H9 (cell line): ENCODE measurements at regions not wholly inside any gene's neighbourhood (a gene's known extent, or its start where the extent isn't known, plus 50 kb on each side); places are given as distances from the start of the nearest gene placed in this dataset.
A peak's percentile ranks its signal among the peaks of the same experiment; 100 is the strongest.

Experiments used
- DNase-seq: peaks from one replicate; pipeline ENCODE4 v3.0.0-alpha.2; 2017
- H2AFZ ChIP-seq: one replicate; pipeline ENCODE4 v1.6.1; 2013; ENCODE audit warnings: mild to moderate bottlenecking, low read length, control low read depth, moderate library complexity
- H2AK5ac ChIP-seq: 2 replicates; pipeline ENCODE4 v1.6.1; 2013; ENCODE audit warnings: low read length, control low read depth, mixed read lengths; ENCODE audit not compliant: insufficient read length
- H2BK120ac ChIP-seq: one replicate; pipeline ENCODE4 v1.6.1; 2013; ENCODE audit warnings: low read depth, mild to moderate bottlenecking, low read length, control low read depth, inconsistent platforms; ENCODE audit not compliant: poor library complexity, severe bottlenecking
- H2BK12ac ChIP-seq: 2 replicates; pipeline ENCODE4 v1.6.1; 2013; ENCODE audit warnings: low read length, control low read depth, mixed read lengths, low read depth; ENCODE audit not compliant: insufficient read length
- H2BK15ac ChIP-seq: 2 replicates; pipeline ENCODE4 v1.6.1; 2013; ENCODE audit warnings: low read depth, low read length, control low read depth
- H2BK20ac ChIP-seq: one replicate; pipeline ENCODE4 v1.6.1; 2013; ENCODE audit warnings: low read depth, mild to moderate bottlenecking, low read length, control low read depth, inconsistent platforms; ENCODE audit not compliant: poor library complexity, severe bottlenecking
- H2BK5ac ChIP-seq: 2 replicates; pipeline ENCODE4 v1.6.1; 2013; ENCODE audit warnings: low read length, control low read depth, mixed read lengths; ENCODE audit not compliant: insufficient read length
- H3K14ac ChIP-seq: 2 replicates; pipeline ENCODE4 v1.6.1; 2013; ENCODE audit warnings: low read length, control low read depth; ENCODE audit not compliant: insufficient read depth
- H3K18ac ChIP-seq: 2 replicates; pipeline ENCODE4 v1.6.1; 2013; ENCODE audit warnings: low read depth, mild to moderate bottlenecking, mixed read lengths, low read length, control low read depth; ENCODE audit not compliant: insufficient read length
- H3K23ac ChIP-seq: 2 replicates; pipeline ENCODE4 v1.6.1; 2013; ENCODE audit warnings: low read length, control low read depth, mixed read lengths, low read depth; ENCODE audit not compliant: insufficient read length
- H3K23me2 ChIP-seq: 2 replicates; pipeline ENCODE4 v1.6.1; 2013; ENCODE audit warnings: low read depth, mild to moderate bottlenecking, mixed read lengths, low read length, control low read depth; ENCODE audit not compliant: insufficient read length, poor library complexity, severe bottlenecking
- H3K27ac ChIP-seq: 2 replicates; pipeline ENCODE4 v1.5.1; 2013; ENCODE audit warnings: low read length, control low read depth, mixed read lengths, low read depth; ENCODE audit not compliant: insufficient read length
- H3K27me3 ChIP-seq: 2 replicates; pipeline ENCODE4 v1.6.1; 2013; ENCODE audit warnings: low read length, control low read depth, inconsistent platforms; ENCODE audit not compliant: insufficient read depth
- H3K4ac ChIP-seq: 2 replicates; pipeline ENCODE4 v1.6.1; 2013; ENCODE audit warnings: low read depth, mild to moderate bottlenecking, control low read depth, inconsistent platforms, low read length, moderate library complexity
- H3K4me1 ChIP-seq: 2 replicates; pipeline ENCODE4 v1.6.1; 2013; ENCODE audit warnings: low read length, control low read depth, inconsistent platforms; ENCODE audit not compliant: insufficient read depth
- H3K4me2 ChIP-seq: 2 replicates; pipeline ENCODE4 v1.6.1; 2013; ENCODE audit warnings: low read length, control low read depth, mixed read lengths; ENCODE audit not compliant: insufficient read length, insufficient read depth
- H3K56ac ChIP-seq: 2 replicates; pipeline ENCODE4 v1.6.1; 2013; ENCODE audit warnings: low read depth, mild to moderate bottlenecking, mixed read lengths, low read length, control low read depth; ENCODE audit not compliant: insufficient read length
- H3K79me1 ChIP-seq: 2 replicates; pipeline ENCODE4 v1.6.1; 2013; ENCODE audit warnings: low read depth, mild to moderate bottlenecking, moderate library complexity, low read length, control low read depth, inconsistent platforms; ENCODE audit not compliant: insufficient read depth, poor library complexity, severe bottlenecking
- H3K79me2 ChIP-seq: 2 replicates; pipeline ENCODE4 v1.6.1; 2013; ENCODE audit warnings: low read length, control low read depth, inconsistent platforms; ENCODE audit not compliant: insufficient read depth
- H3K9ac ChIP-seq: 2 replicates; pipeline ENCODE4 v1.6.1; 2013; ENCODE audit warnings: low read length, control low read depth, mixed read lengths; ENCODE audit not compliant: insufficient read length; ENCODE audit errors: extremely low read depth
- H3K9me3 ChIP-seq: one replicate; pipeline ENCODE4 v1.6.1; 2013; ENCODE audit warnings: low read depth, low read length, inconsistent platforms; ENCODE audit not compliant: control insufficient read depth
- H3T11ph ChIP-seq: one replicate; pipeline ENCODE4 v1.6.1; 2013; ENCODE audit warnings: mild to moderate bottlenecking, low read length, control low read depth, inconsistent platforms
- H4K20me1 ChIP-seq: one replicate; pipeline ENCODE4 v1.6.1; 2013; ENCODE audit not compliant: control insufficient read depth, insufficient read length, insufficient read depth
- H4K5ac ChIP-seq: 2 replicates; pipeline ENCODE4 v1.6.1; 2013; ENCODE audit warnings: low read depth, mild to moderate bottlenecking, mixed read lengths, low read length, control low read depth; ENCODE audit not compliant: insufficient read length
- H4K8ac ChIP-seq: replicated peaks from 2 replicates; pipeline ENCODE4 v1.6.1; 2013; ENCODE audit warnings: low read length, control low read depth, mixed read lengths, low read depth; ENCODE audit not compliant: insufficient read length
- H4K91ac ChIP-seq: 2 replicates; pipeline ENCODE4 v1.6.1; 2013; ENCODE audit warnings: low read depth, mild to moderate bottlenecking, moderate library complexity, mixed read lengths, low read length, control low read depth; ENCODE audit not compliant: insufficient read length
- H3K27ac Mint-ChIP-seq, 3 experiments: 2 replicates in 2 of 3; 3 replicates in 1 of 3; pipeline ENCODE4 v1.8.0; 2020 to 2021; ENCODE audit warnings: mixed read lengths in 3 of 3, mild to moderate bottlenecking in 1 of 3, moderate library complexity in 1 of 3
- H3K27me3 Mint-ChIP-seq: 2 replicates; pipeline ENCODE4 v1.8.0; 2021; ENCODE audit warnings: low read depth, mild to moderate bottlenecking, moderate library complexity, mixed read lengths
- H3K36me3 Mint-ChIP-seq, 3 experiments: 2 replicates in 2 of 3; 3 replicates in 1 of 3; pipeline ENCODE4 v1.8.0; 2020 to 2021; ENCODE audit warnings: low read depth in 3 of 3, mixed read lengths in 3 of 3; ENCODE audit not compliant: insufficient read depth in 1 of 3
- H3K4me1 Mint-ChIP-seq, 2 experiments: 2 replicates each; pipeline ENCODE4 v1.8.0; 2020; ENCODE audit warnings: mixed read lengths in 2 of 2
- H3K4me3 Mint-ChIP-seq, 2 experiments: 2 replicates in 1 of 2; 3 replicates in 1 of 2; pipeline ENCODE4 v1.8.0; 2020 to 2021; ENCODE audit warnings: mild to moderate bottlenecking in 2 of 2, mixed read lengths in 2 of 2, moderate library complexity in 1 of 2
- H3K9me3 Mint-ChIP-seq, 2 experiments: 2 replicates in 1 of 2; 3 replicates in 1 of 2; pipeline ENCODE4 v1.8.0; 2020; ENCODE audit warnings: mild to moderate bottlenecking in 2 of 2, mixed read lengths in 2 of 2, moderate library complexity in 1 of 2
- CTCF ChIP-seq: fragments of 200-600 bp; sonication (generic); conservative IDR thresholded peaks from 3 replicates; pipeline ENCODE4 v1.8.0; 2021; ENCODE audit warnings: antibody characterized with exemption, mild to moderate bottlenecking
- WGBS: extraction: QIAGEN DNeasy Blood & Tissue Kit; methylation state at CpG from one replicate; pipeline ENCODE4 v1.1.7; 2013; ENCODE audit warnings: missing lambda C conversion rate, low lambda C conversion rate, mixed read lengths; ENCODE audit not compliant: insufficient read length; ENCODE audit errors: extremely low coverage; 5-methylcytosine and 5-hydroxymethylcytosine counted together

GRCh38 chr13:97855570-97856303 lies 97.7 kb upstream of the IPO5 start:
- Histone ChIP-seq H3T11ph (no peak overlapping the region), H3K18ac (no peak overlapping the region), H3K27me3 (no peaks in the 10 kb centered on the region), H2BK20ac (no peak overlapping the region), H2BK12ac (no peak overlapping the region), H2AK5ac (no peak overlapping the region), H3K4ac (no peak overlapping the region), H3K14ac (no peak overlapping the region), H2BK15ac (no peak overlapping the region), H2BK5ac (no peak overlapping the region), H3K23ac (no peak overlapping the region), H4K5ac (no peak overlapping the region), H3K9ac (no peak overlapping the region), H3K79me1 (no peaks in the 10 kb centered on the region), H3K56ac (no peak overlapping the region), H2AFZ (no peak overlapping the region), H4K8ac (no peak overlapping the region), H3K4me1 (peaks cover 2% of the 10 kb centered on the region; the same call in 1 of the 2 replicates), H3K79me2 (no peaks in the 10 kb centered on the region), H3K27ac (no peak overlapping the region), H3K4me2 (no peak overlapping the region), H3K9me3 (no peaks in the 10 kb centered on the region), H3K23me2 (no peaks in the 10 kb centered on the region), H4K20me1 (no peaks in the 10 kb centered on the region), H2BK120ac (no peak overlapping the region), H4K91ac (no peak overlapping the region)
- H3K27ac Mint-ChIP-seq: no peak overlapping the region
- peaks cover 1% of the 10 kb centered on the region; the same call in 1 of the 2 replicates for H3K27me3 Mint-ChIP-seq
- no peaks in the 10 kb centered on the region; a peak in 2 of 5 replicates for H3K9me3 Mint-ChIP-seq
- no peaks in the 10 kb centered on the region for H3K36me3 Mint-ChIP-seq
- H3K4me3 Mint-ChIP-seq: no peak overlapping the region
- no CpG with 5 or more reads among the region's 13 CpGs for WGBS
- TF ChIP-seq CTCF: peak; percentile 93
- peaks cover 5 to 8% of the 10 kb centered on the region in 2 experiments for H3K4me1 Mint-ChIP-seq
- DNase-seq: peak; percentile 46
